Fibroblast of lung (primary cell): ENCODE measurements at regions not wholly inside any gene's neighbourhood (a gene's known extent, or its start where the extent isn't known, plus 50 kb on each side); places are given as distances from the start of the nearest gene placed in this dataset.

Experiments
- DNase-seq, 2 donors: peaks; one replicate each; pipeline versions ENCODE4 v3.0.0 to v3.0.0-alpha.2; 2010; ENCODE audit warnings: low read depth in 2 of 2
- H2AFZ ChIP-seq: 2 replicates; pipeline ENCODE4 v1.5.1; 2012; ENCODE audit warnings: low read length, control low read depth, inconsistent platforms
- H3K27ac ChIP-seq: 2 replicates; pipeline ENCODE4 v1.5.1; 2011; ENCODE audit warnings: low read length, control low read depth; ENCODE audit not compliant: insufficient read depth
- H3K27me3 ChIP-seq: 2 replicates; pipeline ENCODE4 v1.5.1; 2011; ENCODE audit warnings: mild to moderate bottlenecking, low read length; ENCODE audit not compliant: control insufficient read depth, insufficient read depth
- H3K36me3 ChIP-seq: 2 replicates; pipeline ENCODE4 v1.5.1; 2011; ENCODE audit warnings: low read length; ENCODE audit not compliant: control insufficient read depth, insufficient read depth
- H3K4me1 ChIP-seq: 2 replicates; pipeline ENCODE4 v1.5.1; 2011; ENCODE audit warnings: low read length; ENCODE audit not compliant: control insufficient read depth, insufficient read depth; ENCODE audit errors: extremely low read depth
- H3K4me2 ChIP-seq: 2 replicates; pipeline ENCODE4 v1.5.1; 2011; ENCODE audit warnings: low read length, control low read depth; ENCODE audit not compliant: insufficient read depth; ENCODE audit errors: extremely low read depth
- H3K4me3 ChIP-seq, 4 experiments: fragments of 200-600 bp in 1 of 4; sonication (generic) in 1 of 4; replicated peaks in 1 of 4; 2 replicates each; pipeline ENCODE4 v1.5.1; 2011 to 2016; ENCODE audit warnings: low read length in 4 of 4, low read depth in 3 of 4, mild to moderate bottlenecking in 3 of 4, control low read depth in 2 of 4, inconsistent platforms in 1 of 4, mixed read lengths in 1 of 4; ENCODE audit not compliant: insufficient read depth in 1 of 4; ENCODE audit errors: control extremely low read depth in 1 of 4
- H3K79me2 ChIP-seq: 2 replicates; pipeline ENCODE4 v1.5.1; 2012; ENCODE audit warnings: mild to moderate bottlenecking, low read length, inconsistent platforms; ENCODE audit not compliant: control insufficient read depth, insufficient read depth
- H3K9ac ChIP-seq: 2 replicates; pipeline ENCODE4 v1.5.1; 2011; ENCODE audit warnings: mild to moderate bottlenecking, low read length, control low read depth; ENCODE audit not compliant: insufficient read depth
- H3K9me3 ChIP-seq: 2 replicates; pipeline ENCODE4 v1.5.1; 2012; ENCODE audit warnings: low read depth, low read length; ENCODE audit not compliant: control insufficient read depth, insufficient read depth
- H4K20me1 ChIP-seq: 2 replicates; pipeline ENCODE4 v1.5.1; 2011; ENCODE audit warnings: low read length; ENCODE audit not compliant: control insufficient read depth, insufficient read depth; ENCODE audit errors: extremely low read depth
- CTCF ChIP-seq, 2 donors: IDR thresholded peaks in 1 of 2; conservative IDR thresholded peaks in 1 of 2; 1 replicate in 1 of 2; 2 replicates in 1 of 2; pipeline ENCODE4 v1.5.1; 2011 to 2012; ENCODE audit warnings: low read length in 2 of 2, control low read depth in 1 of 2, inconsistent platforms in 1 of 2, low read depth in 1 of 2, mild to moderate bottlenecking in 1 of 2
- EZH2 ChIP-seq: IDR thresholded peaks from 2 replicates; pipeline ENCODE4 v1.5.1; 2012; ENCODE audit warnings: low read length, control low read depth, mild to moderate bottlenecking; ENCODE audit errors: missing control alignments

DNA sequence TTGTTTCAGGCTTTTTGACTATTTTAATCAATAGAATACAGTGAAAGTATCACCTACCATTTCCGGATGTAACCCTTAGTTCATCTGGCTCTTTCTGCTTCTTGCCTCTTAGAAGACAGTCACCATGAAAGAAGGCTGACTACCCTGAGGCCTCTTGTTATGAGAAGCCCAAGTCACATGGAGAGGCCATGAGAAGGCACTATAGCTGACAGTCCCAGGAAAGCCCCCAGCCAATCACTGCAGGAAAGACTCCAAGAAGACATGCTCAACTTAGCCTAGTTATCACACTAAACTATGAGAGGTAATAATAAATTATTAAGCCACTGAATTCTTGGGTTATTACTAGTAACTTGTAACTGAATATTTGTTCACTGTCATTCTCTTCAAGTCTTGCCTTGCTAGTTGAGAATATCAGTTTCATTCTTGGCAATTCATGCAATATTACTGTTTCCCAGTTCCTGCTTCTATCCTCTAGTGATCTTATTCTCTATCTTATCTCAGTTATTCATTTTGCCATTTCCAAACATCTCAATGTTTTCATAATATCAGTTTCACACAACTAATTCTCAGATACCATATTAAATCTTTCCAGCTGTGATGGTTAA, 57.1 kb upstream of the GUCY1A1 start:
- TF ChIP-seq CTCF (conservative IDR thresholded peaks at IDR 0.05 in 1 of 2, IDR thresholded peaks at IDR 0.05 in 1 of 2; ENCODE audit: low read depth in 1 of 2, low read length in 2 of 2): no peak
- TF ChIP-seq EZH2: no peak
- H3K4me2 ChIP-seq: no peak overlapping the region
- no peak for DNase-seq

DNA sequence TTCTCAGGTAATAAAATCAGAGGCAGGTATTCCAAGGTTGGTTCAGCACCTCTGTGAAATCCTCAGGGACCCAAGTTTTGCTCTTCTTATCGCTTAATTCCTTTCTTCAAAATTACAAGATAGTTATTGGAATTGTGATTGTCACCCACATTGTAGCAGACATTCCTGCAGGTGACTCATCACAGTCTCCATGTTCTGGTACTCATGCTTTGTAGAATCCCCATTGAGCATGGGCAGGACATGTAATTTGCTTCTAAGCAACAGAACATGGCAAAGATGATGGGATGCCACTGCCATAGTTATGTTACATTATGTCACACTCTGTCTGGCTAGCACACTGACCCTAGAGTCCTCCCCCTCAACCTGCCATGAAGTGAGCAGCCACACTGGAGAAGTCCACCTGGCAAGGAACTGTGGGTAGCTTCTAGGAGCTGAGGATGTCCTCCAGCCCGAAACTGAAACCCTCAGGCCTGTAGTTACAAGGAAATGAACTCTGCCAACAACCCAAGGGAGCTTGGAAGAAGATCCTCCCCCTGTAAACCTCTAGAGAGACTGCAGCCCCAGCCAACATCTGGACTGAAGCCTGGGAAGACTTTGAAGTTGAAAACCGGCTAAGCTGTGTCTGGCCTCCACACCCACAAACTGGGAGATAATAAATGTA, 58.3 kb upstream of the GUCY1A1 start:
- H3K4me3 ChIP-seq: no peak overlapping the region
- H3K36me3 ChIP-seq: no peaks in the 10 kb centered on the region
- no peak for TF ChIP-seq CTCF (conservative IDR thresholded peaks at IDR 0.05 in 1 of 2, IDR thresholded peaks at IDR 0.05 in 1 of 2; ENCODE audit: low read depth in 1 of 2, low read length in 2 of 2)
- no peak for TF ChIP-seq EZH2
- peak overlapping the region; percentile 10 for H3K4me2 ChIP-seq
- H3K9me3 ChIP-seq: no peaks in the 10 kb centered on the region
- no peaks in the 10 kb centered on the region for H4K20me1 ChIP-seq
- H3K27me3 ChIP-seq: no peaks in the 10 kb centered on the region
- DNase-seq: peak in 1 of 2 donors; percentile 59
- peak overlapping the region; percentile 58 for H2AFZ ChIP-seq
- no peak overlapping the region for H3K27ac ChIP-seq
- H3K4me1 ChIP-seq: peaks cover 10% of the 10 kb centered on the region
- H3K79me2 ChIP-seq: no peaks in the 10 kb centered on the region
- H3K9ac ChIP-seq: no peak overlapping the region

More for the DNA sequence above, 57.1 kb upstream of the GUCY1A1 start:
- Histone ChIP-seq H3K36me3 (no peaks in the 10 kb centered on the region), H3K27me3 (no peaks in the 10 kb centered on the region), H3K9me3 (no peaks in the 10 kb centered on the region), H2AFZ (no peak overlapping the region), H3K4me3 (no peak overlapping the region), H3K9ac (no peak overlapping the region), H3K79me2 (no peaks in the 10 kb centered on the region), H4K20me1 (no peaks in the 10 kb centered on the region), H3K27ac (no peak overlapping the region), H3K4me1 (peaks cover 8% of the 10 kb centered on the region)

GRCh38 chr4:155607481-155607880, 59.2 kb upstream of the GUCY1A1 start:
- Histone ChIP-seq H3K4me2 (no peak overlapping the region), H3K27me3 (no peaks in the 10 kb centered on the region), H2AFZ (no peak overlapping the region), H3K79me2 (no peaks in the 10 kb centered on the region), H4K20me1 (no peaks in the 10 kb centered on the region), H3K4me3 (no peak overlapping the region), H3K27ac (no peak overlapping the region), H3K4me1 (peaks cover 10% of the 10 kb centered on the region), H3K9me3 (no peaks in the 10 kb centered on the region), H3K9ac (no peak overlapping the region), H3K36me3 (no peaks in the 10 kb centered on the region)
- DNase-seq: no peak
- TF ChIP-seq EZH2 (no peak), CTCF (conservative IDR thresholded peaks at IDR 0.05 in 1 of 2, IDR thresholded peaks at IDR 0.05 in 1 of 2; ENCODE audit: low read depth in 1 of 2, low read length in 2 of 2) (no peak)
